ENCODE measurements at regions not wholly inside any gene's neighbourhood (a gene's known extent, or its start where the extent isn't known, plus 50 kb on each side); places are given as distances from the start of the nearest gene placed in this dataset.

DNA sequence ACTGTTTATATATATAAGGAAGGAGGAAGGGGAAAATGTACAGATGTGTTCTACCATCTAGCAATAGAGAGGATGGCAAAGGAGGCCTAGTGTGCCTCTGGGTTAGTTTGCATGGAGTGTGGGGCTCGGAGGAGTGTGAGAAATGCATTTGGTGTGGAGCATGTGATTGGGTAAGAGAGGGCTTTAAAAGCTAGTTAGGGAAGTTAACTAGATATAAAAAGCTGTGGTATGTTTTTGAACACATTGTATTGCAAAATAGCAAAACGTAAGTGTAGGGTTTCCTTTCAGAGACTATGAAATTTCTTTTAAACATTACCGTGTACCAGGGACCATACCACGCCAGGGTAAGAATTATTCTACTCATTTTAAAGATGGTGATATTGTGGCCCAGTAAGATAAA lies 53.3 kb upstream of the STXBP6 start:
- no peak for DNase-seq (ENCODE audit: low read depth)

DNA sequence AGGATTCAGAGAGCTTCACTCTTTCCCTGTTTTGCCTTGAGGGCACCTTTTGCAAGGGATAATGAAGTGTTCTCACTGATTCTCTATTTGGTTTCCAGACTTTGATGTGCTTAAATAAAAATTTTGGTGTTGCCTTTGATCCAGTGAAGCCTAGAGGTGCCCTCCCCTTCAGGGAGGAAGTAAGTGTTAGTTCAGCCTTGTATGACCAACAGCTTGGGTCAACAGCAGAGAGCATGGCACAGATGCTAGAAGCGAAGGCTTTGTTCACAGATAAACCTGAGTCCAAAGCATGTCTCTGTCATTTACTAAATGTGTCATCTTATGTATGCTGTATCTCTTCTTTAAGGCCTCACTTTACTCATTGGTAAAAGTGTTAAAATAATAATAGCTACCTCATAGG lies 52.8 kb upstream of the STXBP6 start:
- no peak for DNase-seq (ENCODE audit: low read depth)

DNA sequence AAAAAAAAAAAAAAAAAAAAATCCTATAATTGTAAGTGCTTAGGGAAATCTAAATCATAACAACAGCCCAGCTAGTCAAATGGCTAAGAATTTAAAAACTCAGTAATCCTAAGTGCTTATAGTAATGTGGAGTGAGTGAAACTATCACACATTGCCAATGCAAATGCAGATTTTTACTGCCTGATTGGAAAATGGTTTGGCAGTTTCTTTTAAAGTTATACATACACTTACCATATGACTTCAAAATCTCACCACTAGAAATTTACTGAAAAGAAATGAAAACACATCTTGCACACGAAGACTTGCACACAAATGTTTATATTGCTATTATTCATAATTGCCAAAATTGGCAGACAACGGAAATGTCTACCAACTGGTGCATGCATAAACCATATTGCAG lies 51.3 kb upstream of the STXBP6 start:
- no peak for DNase-seq (ENCODE audit: low read depth)

All from myocyte (in vitro differentiated cells).